ENCODE measurements at regions not wholly inside any gene's neighbourhood (a gene's known extent, or its start where the extent isn't known, plus 50 kb on each side); places are given as distances from the start of the nearest gene placed in this dataset.

- TF ChIP-seq CTCF (IDR thresholded peaks at IDR 0.05; ENCODE audit: insufficient read depth, low read depth, low read length) = no peak
- TF ChIP-seq EZH2 (IDR thresholded peaks at IDR 0.05; ENCODE audit: insufficient read depth, low read length) = no peak
Measured at GRCh38 chr11:122563761-122564160, 91.8 kb upstream of the UBASH3B start.

Data from astrocyte (in vitro differentiated cells and primary cell).